WTC11 (cell line): ENCODE measurements at regions not wholly inside any gene's neighbourhood (a gene's known extent, or its start where the extent isn't known, plus 50 kb on each side); places are given as distances from the start of the nearest gene placed in this dataset.

Experiments
- CREB1 ChIP-seq: sonication (generic); formaldehyde crosslinking; IDR thresholded peaks from 2 replicates; pipeline ENCODE4 v1.8.0; 2023; ENCODE audit warnings: mild to moderate bottlenecking, missing genetic modification reagents
- CTCF ChIP-seq: fragments of 200-600 bp; IDR thresholded peaks from 2 replicates; pipeline ENCODE4 v1.8.0; 2022; ENCODE audit warnings: antibody characterized with exemption
- E2F5 ChIP-seq: sonication (generic); formaldehyde crosslinking; IDR thresholded peaks from 2 replicates; pipeline ENCODE4 v1.8.1; 2022; ENCODE audit warnings: mild to moderate bottlenecking, moderate library complexity, missing genetic modification reagents
- FOXJ3 ChIP-seq: sonication (generic); formaldehyde crosslinking; IDR thresholded peaks from 2 replicates; pipeline ENCODE4 v1.9.0; 2021; ENCODE audit warnings: missing genetic modification reagents, mild to moderate bottlenecking, borderline replicate concordance
- PREB ChIP-seq: sonication (generic); formaldehyde crosslinking; IDR thresholded peaks from 2 replicates; pipeline ENCODE4 v1.8.1; 2022; ENCODE audit warnings: mild to moderate bottlenecking, missing genetic modification reagents, moderate library complexity, borderline replicate concordance
- SP1 ChIP-seq: sonication (generic); formaldehyde crosslinking; conservative IDR thresholded peaks from 2 replicates; pipeline ENCODE4 v1.8.1; 2022; ENCODE audit warnings: missing genetic modification reagents
- USF1 ChIP-seq: sonication (generic); formaldehyde crosslinking; IDR thresholded peaks from 2 replicates; pipeline ENCODE4 v1.8.0; 2022; ENCODE audit warnings: mild to moderate bottlenecking, missing genetic modification reagents
- USF2 ChIP-seq: sonication (generic); formaldehyde crosslinking; IDR thresholded peaks from 2 replicates; pipeline ENCODE4 v1.8.1; 2023; ENCODE audit warnings: mild to moderate bottlenecking, missing genetic modification reagents, moderate library complexity

- no peak for TF ChIP-seq USF2 (CRISPR knock-in tag)
- TF ChIP-seq USF1 (CRISPR knock-in tag): no peak
- no peak for TF ChIP-seq PREB (CRISPR knock-in tag)
- TF ChIP-seq CREB1: no peak
- no peak for TF ChIP-seq CTCF
- no peak for TF ChIP-seq FOXJ3
- no peak for TF ChIP-seq E2F5 (CRISPR knock-in tag)
- TF ChIP-seq SP1 (CRISPR knock-in tag): no peak
Measured at GRCh38 chr21:23740463-23740862, 1866.8 kb downstream of the MRPL39 start.
